Pulmonary artery endothelial cell (primary cell): ENCODE measurements at regions not wholly inside any gene's neighbourhood (a gene's known extent, or its start where the extent isn't known, plus 50 kb on each side); places are given as distances from the start of the nearest gene placed in this dataset.

ENCODE experiments used
- DNase-seq: peaks from one replicate; pipeline ENCODE4 v3.0.0-alpha.2; 2011; ENCODE audit warnings: low read depth, low spot score

GRCh38 chr10:111338805-111339204 lies 262.0 kb downstream of the ADRA2A start:
- no peak for DNase-seq

GRCh38 chr10:111344804-111345203 lies 268.0 kb downstream of the ADRA2A start:
- no peak for DNase-seq

GRCh38 chr10:111347386-111348013 lies 270.7 kb downstream of the ADRA2A start:
- no peak for DNase-seq

GRCh38 chr10:111348076-111348475 lies 271.2 kb downstream of the ADRA2A start:
- DNase-seq, result no peak

GRCh38 chr10:111354859-111355258 lies 278.0 kb downstream of the ADRA2A start:
- no peak for DNase-seq

GRCh38 chr10:111356571-111356970 lies 279.7 kb downstream of the ADRA2A start:
- no peak for DNase-seq

- DNase-seq, result no peak
Observed at GRCh38 chr10:111357859-111358258, 281.0 kb downstream of the ADRA2A start.

GRCh38 chr10:111360260-111360925 lies 283.6 kb downstream of the ADRA2A start:
- DNase-seq, result no peak

GRCh38 chr10:111367531-111367930 lies 290.7 kb downstream of the ADRA2A start:
- no peak for DNase-seq

GRCh38 chr10:111370101-111370500 lies 293.3 kb downstream of the ADRA2A start:
- no peak for DNase-seq

GRCh38 chr10:111373696-111374095 lies 296.9 kb downstream of the ADRA2A start:
- no peak for DNase-seq

GRCh38 chr10:111379534-111380187 lies 302.8 kb downstream of the ADRA2A start:
- DNase-seq, result no peak

- no peak for DNase-seq
Observed at GRCh38 chr10:111384556-111384955, 307.7 kb downstream of the ADRA2A start.

- no peak for DNase-seq
Observed at GRCh38 chr10:111390813-111391563, 314.2 kb downstream of the ADRA2A start.

- no peak for DNase-seq
Observed at GRCh38 chr10:111392159-111392558, 315.3 kb downstream of the ADRA2A start.

GRCh38 chr10:111392910-111393309 lies 316.1 kb downstream of the ADRA2A start:
- no peak for DNase-seq

- no peak for DNase-seq
Observed at GRCh38 chr10:111410740-111411139, 333.9 kb downstream of the ADRA2A start.

- no peak for DNase-seq
Observed at GRCh38 chr10:111425459-111425858, 348.6 kb downstream of the ADRA2A start.

GRCh38 chr10:111429288-111430028 lies 352.6 kb downstream of the ADRA2A start:
- no peak for DNase-seq

- DNase-seq, result no peak
Observed at GRCh38 chr10:111430070-111430469, 353.2 kb downstream of the ADRA2A start.

GRCh38 chr10:111432588-111432987 lies 355.8 kb downstream of the ADRA2A start:
- DNase-seq, result no peak
